Erythroblast (primary cell): ENCODE measurements at regions not wholly inside any gene's neighbourhood (a gene's known extent, or its start where the extent isn't known, plus 50 kb on each side); places are given as distances from the start of the nearest gene placed in this dataset.

Source experiments
- GATA1 ChIP-seq: IDR thresholded peaks from 2 replicates; pipeline ENCODE4 v1.6.1; 2011; ENCODE audit warnings: low read depth, mild to moderate bottlenecking, control low read depth, low read length, moderate library complexity
- POLR2A ChIP-seq: IDR thresholded peaks from 2 replicates; pipeline ENCODE4 v1.6.1; 2011; ENCODE audit warnings: mild to moderate bottlenecking, low read length

GRCh38 chr19:28170066-28170465, 1042.9 kb downstream of the UQCRFS1 start:
- TF ChIP-seq POLR2A (no peak), GATA1 (no peak)
